ENCODE measurements at regions not wholly inside any gene's neighbourhood (a gene's known extent, or its start where the extent isn't known, plus 50 kb on each side); places are given as distances from the start of the nearest gene placed in this dataset.

- TF ChIP-seq, protein P1, sequence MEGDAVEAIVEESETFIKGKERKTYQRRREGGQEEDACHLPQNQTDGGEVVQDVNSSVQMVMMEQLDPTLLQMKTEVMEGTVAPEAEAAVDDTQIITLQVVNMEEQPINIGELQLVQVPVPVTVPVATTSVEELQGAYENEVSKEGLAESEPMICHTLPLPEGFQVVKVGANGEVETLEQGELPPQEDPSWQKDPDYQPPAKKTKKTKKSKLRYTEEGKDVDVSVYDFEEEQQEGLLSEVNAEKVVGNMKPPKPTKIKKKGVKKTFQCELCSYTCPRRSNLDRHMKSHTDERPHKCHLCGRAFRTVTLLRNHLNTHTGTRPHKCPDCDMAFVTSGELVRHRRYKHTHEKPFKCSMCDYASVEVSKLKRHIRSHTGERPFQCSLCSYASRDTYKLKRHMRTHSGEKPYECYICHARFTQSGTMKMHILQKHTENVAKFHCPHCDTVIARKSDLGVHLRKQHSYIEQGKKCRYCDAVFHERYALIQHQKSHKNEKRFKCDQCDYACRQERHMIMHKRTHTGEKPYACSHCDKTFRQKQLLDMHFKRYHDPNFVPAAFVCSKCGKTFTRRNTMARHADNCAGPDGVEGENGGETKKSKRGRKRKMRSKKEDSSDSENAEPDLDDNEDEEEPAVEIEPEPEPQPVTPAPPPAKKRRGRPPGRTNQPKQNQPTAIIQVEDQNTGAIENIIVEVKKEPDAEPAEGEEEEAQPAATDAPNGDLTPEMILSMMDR (IDR thresholded peaks at IDR 0.05; ENCODE audit: insufficient read depth, low read length), result no peak
- no peak for TF ChIP-seq GABPA (IDR thresholded peaks at IDR 0.05; ENCODE audit: low read depth)
- TF ChIP-seq POLR2AphosphoS5 (IDR thresholded peaks at IDR 0.05; ENCODE audit: low read depth), result no peak
These were observed 280.8 kb upstream of the RASA1 start for GRCh38 chr5:86986837-86987236.

Data from HL-60 (cell line).